ENCODE measurements at regions not wholly inside any gene's neighbourhood (a gene's known extent, or its start where the extent isn't known, plus 50 kb on each side); places are given as distances from the start of the nearest gene placed in this dataset.

DNA sequence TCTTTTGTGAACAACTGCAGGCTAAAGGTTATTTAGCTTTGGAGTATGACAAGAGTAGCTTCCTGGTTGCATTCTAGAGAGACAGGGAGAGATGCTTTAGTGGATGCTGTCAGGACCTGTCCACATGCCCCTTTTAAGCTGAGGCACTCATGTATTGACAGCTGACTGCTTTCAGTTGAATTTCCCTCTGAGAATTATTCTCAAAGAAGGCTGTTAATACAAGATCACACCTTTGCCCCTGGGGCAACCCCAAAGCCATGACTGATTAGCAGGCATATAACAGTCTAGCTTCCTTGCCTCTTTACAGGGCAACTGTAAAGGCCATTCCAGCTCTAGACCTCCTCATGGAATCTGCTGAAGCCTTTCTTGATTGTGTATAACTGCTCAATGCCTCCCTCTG is 117.6 kb upstream of the ATP10B start:
- Histone ChIP-seq H3K27ac (no peak overlapping the region), H3K4me1 (peaks cover 0 to 3% (median 0%) of the 10 kb centered on the region in 4 donors), H3K36me3 (no peaks in the 10 kb centered on the region), H3K27me3 (no peaks in the 10 kb centered on the region), H3K4me3 (no peak overlapping the region), H3K9me3 (no peaks in the 10 kb centered on the region)
- no peak for TF ChIP-seq POLR2AphosphoS5 (IDR thresholded peaks at IDR 0.05)
- TF ChIP-seq, protein P1, sequence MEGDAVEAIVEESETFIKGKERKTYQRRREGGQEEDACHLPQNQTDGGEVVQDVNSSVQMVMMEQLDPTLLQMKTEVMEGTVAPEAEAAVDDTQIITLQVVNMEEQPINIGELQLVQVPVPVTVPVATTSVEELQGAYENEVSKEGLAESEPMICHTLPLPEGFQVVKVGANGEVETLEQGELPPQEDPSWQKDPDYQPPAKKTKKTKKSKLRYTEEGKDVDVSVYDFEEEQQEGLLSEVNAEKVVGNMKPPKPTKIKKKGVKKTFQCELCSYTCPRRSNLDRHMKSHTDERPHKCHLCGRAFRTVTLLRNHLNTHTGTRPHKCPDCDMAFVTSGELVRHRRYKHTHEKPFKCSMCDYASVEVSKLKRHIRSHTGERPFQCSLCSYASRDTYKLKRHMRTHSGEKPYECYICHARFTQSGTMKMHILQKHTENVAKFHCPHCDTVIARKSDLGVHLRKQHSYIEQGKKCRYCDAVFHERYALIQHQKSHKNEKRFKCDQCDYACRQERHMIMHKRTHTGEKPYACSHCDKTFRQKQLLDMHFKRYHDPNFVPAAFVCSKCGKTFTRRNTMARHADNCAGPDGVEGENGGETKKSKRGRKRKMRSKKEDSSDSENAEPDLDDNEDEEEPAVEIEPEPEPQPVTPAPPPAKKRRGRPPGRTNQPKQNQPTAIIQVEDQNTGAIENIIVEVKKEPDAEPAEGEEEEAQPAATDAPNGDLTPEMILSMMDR (IDR thresholded peaks at IDR 0.05): no peak
- TF ChIP-seq EP300 (IDR thresholded peaks at IDR 0.05): no peak
- no peak for TF ChIP-seq POLR2A (IDR thresholded peaks at IDR 0.05)
- intact Hi-C loops (cut with DNase I; ENCODE audit: low total_unique reads): no loop called here
- DNase-seq: no peak

DNA sequence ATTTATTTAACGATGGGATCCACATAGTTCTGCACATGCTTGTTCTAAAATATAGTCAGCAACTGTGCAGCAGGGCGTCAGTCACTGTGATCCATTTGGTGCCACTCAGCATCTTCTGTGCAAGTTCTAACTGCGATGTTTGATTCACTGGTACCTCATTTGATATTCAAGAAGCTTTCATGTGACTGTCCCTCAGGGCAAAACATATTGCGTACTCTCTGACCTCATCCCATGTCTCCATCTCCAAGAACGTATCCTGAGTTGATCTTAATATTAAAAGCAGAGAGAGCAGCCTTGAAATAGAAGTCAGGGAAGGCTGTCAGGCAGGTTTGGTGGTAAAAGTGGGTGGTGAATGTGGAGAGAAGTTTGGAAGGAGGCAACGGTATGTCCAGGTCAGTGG is 116.5 kb upstream of the ATP10B start:
- WGBS, 5 donors: 84 to 88% (median 87%) methylated on average over 6 of the region's 6 CpGs
- TF ChIP-seq, protein P1 (IDR thresholded peaks at IDR 0.05): no peak
- no peak for TF ChIP-seq EP300 (IDR thresholded peaks at IDR 0.05)

DNA sequence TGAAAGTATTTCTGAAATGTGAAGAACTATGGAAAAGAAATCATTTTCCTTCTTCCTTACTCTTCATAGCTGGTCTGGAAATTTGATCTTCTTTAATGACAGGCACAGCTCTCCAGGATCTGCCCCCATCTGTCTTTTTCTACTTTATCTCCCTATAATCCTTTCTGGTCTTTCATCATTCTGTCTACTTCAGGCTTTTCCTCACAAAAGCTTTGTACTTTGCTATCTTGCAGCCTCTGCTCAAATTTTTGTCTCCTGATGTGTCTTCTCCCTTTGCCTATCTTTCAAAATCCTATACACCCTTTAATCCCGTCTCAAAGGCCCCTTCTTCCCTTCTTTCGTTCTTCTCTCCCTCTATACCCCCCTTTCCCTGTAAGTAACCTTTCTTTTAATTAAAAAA is 114.9 kb upstream of the ATP10B start:
- intact Hi-C loops (cut with DNase I; ENCODE audit: low total_unique reads): no loop called here
- H3K27ac ChIP-seq: no peak overlapping the region
- 61 to 72% (median 64%) methylated on average over 2 of the region's 2 CpGs for WGBS, 5 donors
- H3K9me3 ChIP-seq: no peaks in the 10 kb centered on the region
- no peak for DNase-seq
- no peak overlapping the region for H3K4me3 ChIP-seq
- H3K27me3 ChIP-seq: no peaks in the 10 kb centered on the region
- H3K36me3 ChIP-seq: no peaks in the 10 kb centered on the region
- no peak for TF ChIP-seq EP300 (IDR thresholded peaks at IDR 0.05)
- TF ChIP-seq POLR2A (IDR thresholded peaks at IDR 0.05): no peak
- TF ChIP-seq POLR2AphosphoS5 (IDR thresholded peaks at IDR 0.05): no peak
- TF ChIP-seq, protein P1 (IDR thresholded peaks at IDR 0.05): no peak
- no peaks in the 10 kb centered on the region for H3K4me1 ChIP-seq

More for the DNA sequence above, 116.5 kb upstream of the ATP10B start:
- intact Hi-C loops (cut with DNase I; ENCODE audit: low total_unique reads): no loop called here
- H3K27me3 ChIP-seq: no peaks in the 10 kb centered on the region
- H3K4me3 ChIP-seq: no peak overlapping the region
- no peaks in the 10 kb centered on the region for H3K4me1 ChIP-seq
- no peak overlapping the region for H3K27ac ChIP-seq
- DNase-seq: no peak
- no peaks in the 10 kb centered on the region for H3K36me3 ChIP-seq
- no peaks in the 10 kb centered on the region for H3K9me3 ChIP-seq

DNA sequence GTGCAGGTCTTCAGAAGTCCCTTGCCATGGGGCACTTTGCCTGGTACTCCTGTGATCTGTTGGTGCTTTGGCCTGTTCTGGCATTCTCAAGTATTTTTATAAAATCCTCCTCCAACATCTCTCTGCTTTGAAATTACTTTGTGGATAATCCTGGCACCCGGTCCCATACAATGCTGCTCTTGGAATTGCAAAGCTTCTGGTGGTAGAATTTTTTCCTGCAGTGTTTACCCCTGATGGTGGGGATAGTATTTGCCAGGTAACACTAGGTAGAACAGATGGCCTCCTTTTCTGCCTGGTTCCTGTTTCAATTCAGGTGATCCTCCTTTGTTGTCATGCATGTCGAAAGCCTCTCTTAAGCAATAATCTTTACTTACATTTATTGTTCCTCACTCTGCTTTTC is 109.8 kb upstream of the ATP10B start:
- Histone ChIP-seq H3K27ac (no peak overlapping the region), H3K4me1 (peaks cover 0 to 8% (median 3%) of the 10 kb centered on the region in 4 donors), H3K4me3 (no peak overlapping the region), H3K9me3 (no peaks in the 10 kb centered on the region), H3K27me3 (no peaks in the 10 kb centered on the region), H3K36me3 (no peaks in the 10 kb centered on the region)
- no peak for TF ChIP-seq POLR2AphosphoS5 (IDR thresholded peaks at IDR 0.05)
- TF ChIP-seq, protein P1 (IDR thresholded peaks at IDR 0.05): no peak
- TF ChIP-seq EP300 (IDR thresholded peaks at IDR 0.05): no peak
- no peak for TF ChIP-seq POLR2A (IDR thresholded peaks at IDR 0.05)
- intact Hi-C loops (cut with DNase I; ENCODE audit: low total_unique reads): no loop called here
- WGBS, 5 donors: 76 to 87% (median 81%) methylated on average over 2 of the region's 2 CpGs
- peak in 1 of 2 donors; percentile 11 for DNase-seq
